LNCaP clone FGC (cell line): ENCODE measurements at regions not wholly inside any gene's neighbourhood (a gene's known extent, or its start where the extent isn't known, plus 50 kb on each side); places are given as distances from the start of the nearest gene placed in this dataset.

ENCODE experiments used
- DNase-seq: peaks from one replicate; pipeline ENCODE4 v3.0.0-alpha.2; 2011; ENCODE audit warnings: low read depth
- H3K4me3 ChIP-seq: 2 replicates; pipeline ENCODE4 v1.5.1; 2011; ENCODE audit warnings: mild to moderate bottlenecking, low read depth, low read length, control low read depth
- CTCF ChIP-seq: IDR thresholded peaks from 2 replicates; pipeline ENCODE4 v1.5.1; 2012; ENCODE audit warnings: mild to moderate bottlenecking; ENCODE audit not compliant: control insufficient read depth, insufficient read depth; ENCODE audit errors: extremely low read depth

GRCh38 chr2:136404176-136404575, 286.2 kb upstream of the CXCR4 start:
- no peak for TF ChIP-seq CTCF
- no peak overlapping the region for H3K4me3 ChIP-seq
- DNase-seq = no peak

- H3K4me3 ChIP-seq = no peak overlapping the region
- no peak for TF ChIP-seq CTCF
- DNase-seq = no peak
Measured at GRCh38 chr2:136402281-136402680, 284.3 kb upstream of the CXCR4 start.

- no peak for DNase-seq
- TF ChIP-seq CTCF = no peak
- no peak overlapping the region for H3K4me3 ChIP-seq
Measured at GRCh38 chr2:136399667-136400289, 281.8 kb upstream of the CXCR4 start.

GRCh38 chr2:136395582-136395981, 277.6 kb upstream of the CXCR4 start:
- no peak for TF ChIP-seq CTCF
- H3K4me3 ChIP-seq = no peak overlapping the region
- DNase-seq = no peak

GRCh38 chr2:136394136-136395060, 276.4 kb upstream of the CXCR4 start:
- no peak overlapping the region for H3K4me3 ChIP-seq
- no peak for TF ChIP-seq CTCF
- DNase-seq = no peak

- H3K4me3 ChIP-seq = no peak overlapping the region
- TF ChIP-seq CTCF = no peak
- no peak for DNase-seq
Measured at GRCh38 chr2:136393514-136393913, 275.6 kb upstream of the CXCR4 start.
